PC-3 (cell line): ENCODE measurements at regions not wholly inside any gene's neighbourhood (a gene's known extent, or its start where the extent isn't known, plus 50 kb on each side); places are given as distances from the start of the nearest gene placed in this dataset.

ENCODE experiments used
- CTCF ChIP-seq: fragments of 300-600 bp; sonication (generic); conservative IDR thresholded peaks from 2 replicates; pipeline ENCODE4 v1.5.1; 2017; ENCODE audit warnings: antibody characterized with exemption, low read depth, mild to moderate bottlenecking, low read length
- EZH2 ChIP-seq: fragments of 300-600 bp; sonication (generic); IDR thresholded peaks from one replicate; pipeline ENCODE4 v1.6.1; 2017; ENCODE audit warnings: antibody characterized with exemption, mild to moderate bottlenecking, low read length; ENCODE audit not compliant: unreplicated experiment
- EZH2phosphoT487 ChIP-seq: fragments of 300-600 bp; sonication (generic); IDR thresholded peaks from 2 replicates; pipeline ENCODE4 v1.6.1; 2018; ENCODE audit warnings: mild to moderate bottlenecking, antibody characterized with exemption, low read length, borderline replicate concordance

- no peak for TF ChIP-seq CTCF
- TF ChIP-seq EZH2 = no peak
- no peak for TF ChIP-seq EZH2phosphoT487
These were observed 663.6 kb upstream of the NRXN1 start for GRCh38 chr2:51695531-51695930.
